IPS DF 6.9 (cell line): ENCODE measurements at regions not wholly inside any gene's neighbourhood (a gene's known extent, or its start where the extent isn't known, plus 50 kb on each side); places are given as distances from the start of the nearest gene placed in this dataset.

Experiments used
- DNase-seq: peaks from one replicate; pipeline ENCODE4 v3.0.0-alpha.2; 2013; ENCODE audit warnings: low read depth, low spot score
- H3K27ac ChIP-seq: one replicate; pipeline ENCODE4 v1.5.1; 2013; ENCODE audit warnings: low read length, control low read depth
- H3K27me3 ChIP-seq: 2 replicates; pipeline ENCODE4 v1.6.1; 2013; ENCODE audit warnings: mild to moderate bottlenecking, low read length; ENCODE audit not compliant: control insufficient read depth, insufficient read depth
- H3K36me3 ChIP-seq: 2 replicates; pipeline ENCODE4 v1.6.1; 2013; ENCODE audit warnings: low read length; ENCODE audit not compliant: control insufficient read depth, insufficient read depth
- H3K4me1 ChIP-seq: 2 replicates; pipeline ENCODE4 v1.6.1; 2013; ENCODE audit warnings: low read length; ENCODE audit not compliant: control insufficient read depth, insufficient read depth
- H3K4me3 ChIP-seq: 2 replicates; pipeline ENCODE4 v1.5.1; 2013; ENCODE audit warnings: mild to moderate bottlenecking, low read length
- H3K9me3 ChIP-seq: 2 replicates; pipeline ENCODE4 v1.6.1; 2013; ENCODE audit warnings: low read length, inconsistent platforms; ENCODE audit not compliant: control insufficient read depth, insufficient read depth
- WGBS: extraction: QIAGEN DNeasy Blood & Tissue Kit; methylation state at CpG from one replicate; pipeline ENCODE4 v1.1.7; 2013; ENCODE audit warnings: mixed read lengths, missing lambda C conversion rate; ENCODE audit not compliant: insufficient read length, insufficient coverage; 5-methylcytosine and 5-hydroxymethylcytosine counted together

GRCh38 chr5:53373451-53374158, 106.8 kb upstream of the FST start:
- Histone ChIP-seq H3K36me3 (no peaks in the 10 kb centered on the region), H3K9me3 (no peaks in the 10 kb centered on the region), H3K27me3 (no peaks in the 10 kb centered on the region), H3K4me3 (no peak overlapping the region), H3K4me1 (no peaks in the 10 kb centered on the region), H3K27ac (no peak overlapping the region)
- WGBS, result no CpG with 5 or more reads among the region's 3 CpGs
- no peak for DNase-seq

- Histone ChIP-seq H3K27me3 (no peaks in the 10 kb centered on the region), H3K9me3 (no peaks in the 10 kb centered on the region), H3K27ac (no peak overlapping the region), H3K4me3 (no peak overlapping the region), H3K36me3 (no peaks in the 10 kb centered on the region), H3K4me1 (no peaks in the 10 kb centered on the region)
- no peak for DNase-seq
- WGBS, result no CpG with 5 or more reads among the region's 2 CpGs
Measured at GRCh38 chr5:53376853-53377252, 103.6 kb upstream of the FST start.

GRCh38 chr5:53378190-53378589, 102.2 kb upstream of the FST start:
- no peaks in the 10 kb centered on the region for H3K27me3 ChIP-seq
- H3K4me3 ChIP-seq, result no peak overlapping the region
- no peaks in the 10 kb centered on the region for H3K36me3 ChIP-seq
- 100% methylated on average over 2 of the region's 2 CpGs for WGBS
- no peak overlapping the region for H3K27ac ChIP-seq
- H3K4me1 ChIP-seq, result no peaks in the 10 kb centered on the region
- no peaks in the 10 kb centered on the region for H3K9me3 ChIP-seq
- DNase-seq, result no peak

GRCh38 chr5:53378590-53379247, 101.7 kb upstream of the FST start:
- H3K27ac ChIP-seq, result no peak overlapping the region
- H3K36me3 ChIP-seq, result no peaks in the 10 kb centered on the region
- H3K4me3 ChIP-seq, result no peak overlapping the region
- H3K9me3 ChIP-seq, result no peaks in the 10 kb centered on the region
- no peaks in the 10 kb centered on the region for H3K4me1 ChIP-seq
- WGBS, result 100% methylated on average over 2 of the region's 3 CpGs
- H3K27me3 ChIP-seq, result no peaks in the 10 kb centered on the region
- no peak for DNase-seq

GRCh38 chr5:53386341-53386740, 94.1 kb upstream of the FST start:
- WGBS, result 100% methylated on average over 1 of the region's 3 CpGs
- no peak for DNase-seq
- H3K4me3 ChIP-seq, result no peak overlapping the region
- no peaks in the 10 kb centered on the region for H3K9me3 ChIP-seq
- H3K27ac ChIP-seq, result no peak overlapping the region
- no peaks in the 10 kb centered on the region for H3K4me1 ChIP-seq
- H3K27me3 ChIP-seq, result no peaks in the 10 kb centered on the region
- H3K36me3 ChIP-seq, result no peaks in the 10 kb centered on the region

GRCh38 chr5:53389093-53389492, 91.3 kb upstream of the FST start:
- no peak for DNase-seq
- no peaks in the 10 kb centered on the region for H3K27me3 ChIP-seq
- H3K9me3 ChIP-seq, result no peaks in the 10 kb centered on the region
- no peaks in the 10 kb centered on the region for H3K36me3 ChIP-seq
- H3K27ac ChIP-seq, result no peak overlapping the region
- H3K4me1 ChIP-seq, result no peaks in the 10 kb centered on the region
- no peak overlapping the region for H3K4me3 ChIP-seq

GRCh38 chr5:53392073-53392472, 88.4 kb upstream of the FST start:
- WGBS, result no CpG with 5 or more reads among the region's 2 CpGs
- H3K4me1 ChIP-seq, result peaks cover 1% of the 10 kb centered on the region
- no peaks in the 10 kb centered on the region for H3K9me3 ChIP-seq
- DNase-seq, result no peak
- no peaks in the 10 kb centered on the region for H3K36me3 ChIP-seq
- no peak overlapping the region for H3K27ac ChIP-seq
- H3K27me3 ChIP-seq, result no peaks in the 10 kb centered on the region
- no peak overlapping the region for H3K4me3 ChIP-seq

GRCh38 chr5:53394808-53395207, 85.6 kb upstream of the FST start:
- Histone ChIP-seq H3K9me3 (no peaks in the 10 kb centered on the region), H3K4me1 (peaks cover 1% of the 10 kb centered on the region), H3K27ac (no peak overlapping the region), H3K4me3 (no peak overlapping the region), H3K36me3 (no peaks in the 10 kb centered on the region), H3K27me3 (no peaks in the 10 kb centered on the region)
- no peak for DNase-seq

- H3K36me3 ChIP-seq, result no peaks in the 10 kb centered on the region
- no peak for DNase-seq
- no peaks in the 10 kb centered on the region for H3K27me3 ChIP-seq
- no peaks in the 10 kb centered on the region for H3K9me3 ChIP-seq
- peaks cover 1% of the 10 kb centered on the region for H3K4me1 ChIP-seq
- no CpG with 5 or more reads among the region's 5 CpGs for WGBS
- H3K27ac ChIP-seq, result no peak overlapping the region
- H3K4me3 ChIP-seq, result no peak overlapping the region
Measured at GRCh38 chr5:53397141-53397757, 83.2 kb upstream of the FST start.

- no peak for DNase-seq
- H3K27ac ChIP-seq, result no peak overlapping the region
Measured at GRCh38 chr5:53397845-53398244, 82.6 kb upstream of the FST start.

More at GRCh38 chr5:53397845-53398244, 82.6 kb upstream of the FST start:
- no peaks in the 10 kb centered on the region for H3K36me3 ChIP-seq
- no peak overlapping the region for H3K4me3 ChIP-seq
- H3K4me1 ChIP-seq, result peaks cover 1% of the 10 kb centered on the region
- no peaks in the 10 kb centered on the region for H3K9me3 ChIP-seq
- WGBS, result no CpG with 5 or more reads among the region's 2 CpGs
- no peaks in the 10 kb centered on the region for H3K27me3 ChIP-seq
